Hematopoietic multipotent progenitor cell treated with erythropoietin and hydrocortisone succinate and interleukin-3 and kit ligand, for 4 days (in vitro differentiated cells): ENCODE measurements at regions not wholly inside any gene's neighbourhood (a gene's known extent, or its start where the extent isn't known, plus 50 kb on each side); places are given as distances from the start of the nearest gene placed in this dataset.

Experiments
- DNase-seq: peaks from one replicate; pipeline ENCODE4 v3.0.0-alpha.2; 2015

DNA sequence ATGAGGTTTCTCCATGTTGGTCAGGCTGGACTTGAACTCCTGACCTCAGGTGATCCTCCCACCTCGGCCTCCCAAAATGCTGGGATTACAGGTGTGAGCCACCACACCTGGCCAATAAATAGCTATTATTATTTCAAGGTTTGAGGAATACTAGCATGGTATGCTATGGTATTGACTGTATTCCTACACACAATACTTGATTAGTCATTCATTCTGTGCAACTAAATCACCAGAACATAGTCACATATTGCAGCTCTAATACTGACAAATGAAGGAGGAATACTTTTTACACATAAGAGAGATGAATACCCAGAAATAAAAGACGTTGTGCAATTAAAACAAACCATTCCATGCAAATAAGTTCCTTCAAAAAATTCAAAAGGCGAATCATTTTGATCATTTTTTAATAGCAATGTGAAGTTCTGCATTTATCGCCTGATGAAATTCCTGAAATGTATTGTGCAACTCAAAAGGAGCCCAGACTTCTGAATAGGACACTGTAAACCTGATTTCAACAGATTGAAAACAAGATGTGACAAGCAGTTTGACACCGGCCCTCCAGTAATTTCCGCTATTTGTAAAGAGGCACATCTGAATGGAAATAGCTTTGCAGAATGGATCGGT is 687.4 kb upstream of the SEMA6A start:
- no peak for DNase-seq

DNA sequence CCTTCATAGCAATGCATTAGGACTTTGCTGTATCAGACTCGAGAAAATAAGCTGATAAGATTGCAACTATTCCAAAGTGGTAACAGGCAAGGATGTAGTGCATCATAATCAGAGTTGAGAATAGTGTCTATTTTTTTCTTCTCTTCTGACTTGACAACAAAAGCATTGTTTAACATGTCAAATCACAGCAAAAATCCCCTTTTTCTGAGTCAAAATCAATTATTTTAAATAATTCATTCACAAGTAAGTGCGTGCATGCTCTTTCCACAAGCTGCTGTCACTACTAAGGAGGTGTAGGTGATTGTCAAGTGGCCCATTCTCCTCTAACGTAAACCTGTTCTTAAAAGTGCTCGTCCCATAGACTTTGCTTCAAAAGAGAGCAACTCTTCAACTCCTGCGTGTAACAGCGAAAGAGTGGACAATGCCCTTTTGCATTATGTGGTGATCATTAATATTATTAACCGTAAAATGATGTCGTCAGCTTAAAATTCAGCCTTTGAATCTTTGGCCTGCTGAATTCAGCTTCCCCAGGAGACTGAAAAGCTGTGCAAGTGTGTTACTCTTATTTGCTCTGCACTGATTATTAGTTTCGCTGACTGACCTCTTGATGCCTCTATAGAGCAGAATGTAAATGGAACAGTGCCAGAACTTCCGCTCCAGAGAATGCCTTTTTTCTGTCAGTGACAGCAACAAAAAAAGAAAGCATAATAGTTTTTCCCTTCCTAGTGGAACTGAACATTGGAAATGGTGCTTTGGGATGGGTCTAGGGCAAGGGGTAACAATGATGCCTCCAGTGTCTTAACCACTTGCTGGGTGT is 680.8 kb upstream of the SEMA6A start:
- no peak for DNase-seq

DNA sequence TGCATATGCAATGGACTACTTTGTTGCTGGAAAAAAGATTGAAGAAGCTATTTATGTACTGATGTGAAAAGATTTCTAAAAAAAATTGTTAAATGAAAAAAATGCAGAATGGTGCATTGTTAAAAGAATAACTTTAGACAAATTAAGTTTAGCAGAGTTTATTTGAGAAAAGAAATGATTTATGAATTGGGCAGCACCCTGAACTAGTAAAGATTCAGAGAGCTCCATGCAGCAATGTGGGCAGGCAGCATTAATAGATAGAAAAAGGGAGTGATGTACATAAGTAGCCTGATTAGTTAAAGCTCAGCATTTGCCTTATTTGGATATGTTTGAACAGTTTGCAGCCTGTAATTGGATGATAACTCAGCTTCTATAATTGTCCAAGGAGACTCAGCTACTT is 677.9 kb upstream of the SEMA6A start:
- DNase-seq, result no peak

DNA sequence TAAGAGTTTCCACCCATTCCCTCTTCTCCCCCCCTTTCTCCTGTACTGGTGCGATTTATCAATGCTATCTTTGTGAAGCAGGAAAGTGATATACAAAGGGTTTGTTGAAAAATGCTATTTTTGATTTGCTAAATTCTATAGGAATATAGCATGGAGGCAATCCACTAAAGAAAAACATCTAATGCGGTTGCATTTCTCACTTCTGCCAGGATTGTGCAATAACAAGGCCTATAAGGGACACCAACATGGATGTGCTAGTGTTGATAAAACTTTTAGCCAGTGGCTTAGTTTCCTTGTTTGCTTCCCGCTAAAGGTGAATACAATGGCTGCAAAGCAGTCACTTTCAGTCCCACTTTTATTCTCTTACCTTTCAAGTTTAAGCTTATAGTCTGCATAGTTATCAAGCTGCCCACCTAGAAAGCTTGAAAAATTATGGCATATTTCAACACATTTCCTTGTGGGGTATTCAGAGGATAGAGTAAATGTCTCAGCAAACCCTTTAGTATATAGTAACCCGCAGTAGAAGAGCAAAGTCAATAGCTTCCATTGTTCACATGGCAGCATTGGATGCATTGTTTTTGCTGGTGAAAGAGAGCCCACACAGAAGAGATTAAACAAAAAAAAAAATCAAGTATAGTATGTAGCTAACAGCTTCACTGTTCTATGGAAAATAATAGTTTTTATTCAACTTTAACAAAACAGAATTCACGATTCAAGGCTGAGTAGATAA is 674.6 kb upstream of the SEMA6A start:
- DNase-seq, result no peak

DNA sequence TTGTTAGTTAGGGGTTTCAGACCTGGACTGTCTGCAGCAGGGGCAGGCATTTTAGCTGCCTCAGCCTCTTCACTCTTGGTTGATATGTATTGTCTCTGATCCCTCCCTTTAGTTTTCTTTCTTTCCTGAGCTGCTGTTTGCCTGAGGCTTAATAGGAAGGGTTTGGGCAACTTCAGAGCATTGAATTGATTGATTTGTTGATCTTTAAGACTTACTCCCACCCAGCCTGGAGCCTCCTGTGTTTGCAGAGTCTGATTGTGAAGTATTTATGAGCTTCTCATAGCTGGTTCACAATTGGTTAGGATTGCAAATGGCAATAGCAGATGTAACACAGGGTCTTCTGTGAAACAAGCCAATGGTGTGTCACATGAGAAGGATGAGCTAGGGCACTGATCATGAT is 671.8 kb upstream of the SEMA6A start:
- no peak for DNase-seq

DNA sequence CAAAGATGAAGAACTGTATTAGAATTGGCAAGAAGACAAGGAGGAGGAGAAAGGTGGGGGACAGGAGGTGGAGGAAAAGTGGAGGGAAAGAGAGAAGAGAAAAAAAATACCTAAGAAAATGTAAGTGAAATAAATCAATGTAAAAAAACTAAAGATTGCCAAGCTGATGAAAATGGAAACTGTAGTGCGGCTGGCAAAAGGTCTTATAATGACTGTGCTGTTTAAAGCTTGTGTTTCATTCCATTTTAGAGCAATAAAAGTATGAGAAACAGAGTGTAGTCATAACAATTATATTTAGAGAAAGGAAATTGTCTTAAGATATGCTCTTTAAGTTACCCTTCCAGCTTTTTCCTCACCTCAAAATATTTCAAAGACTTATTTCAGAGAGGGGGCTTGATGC is 670.5 kb upstream of the SEMA6A start:
- DNase-seq, result no peak

DNA sequence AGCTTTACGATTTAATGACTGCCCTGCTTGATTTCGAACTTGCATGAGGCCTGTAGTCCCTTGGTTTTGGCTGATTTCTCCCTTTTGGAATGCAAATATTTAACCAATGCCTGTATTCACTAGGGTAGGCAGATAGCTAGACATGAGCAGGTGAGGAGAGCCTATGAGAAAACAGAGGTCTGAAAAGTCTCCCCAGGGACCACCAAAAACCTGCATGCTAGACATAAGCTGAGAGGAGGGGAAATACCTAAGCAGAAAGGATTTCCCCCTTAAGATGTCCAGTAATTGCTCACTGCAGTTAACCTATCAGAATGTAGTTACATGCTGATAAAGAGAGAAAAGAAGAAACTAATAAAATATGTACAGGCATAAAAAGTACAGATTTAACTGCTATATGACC is 667.4 kb upstream of the SEMA6A start:
- DNase-seq, result no peak

DNA sequence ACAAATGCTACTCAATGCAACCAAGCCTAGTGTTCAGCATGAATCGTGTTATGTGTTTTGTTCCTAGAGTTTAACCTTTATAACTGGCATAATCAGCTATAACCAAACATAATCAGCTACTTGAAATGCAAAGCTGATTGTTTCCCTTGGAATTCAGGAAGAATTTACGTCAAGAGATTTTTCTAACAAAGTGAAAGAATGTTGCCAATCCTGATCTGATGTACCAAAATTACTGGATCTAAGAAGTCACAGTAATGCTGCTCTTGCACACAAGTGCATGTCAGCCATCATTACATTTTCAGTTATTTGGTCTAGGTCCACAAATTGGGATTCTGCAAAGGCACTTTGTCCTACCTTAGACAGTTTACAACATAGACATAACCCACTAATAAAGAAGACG is 662.3 kb upstream of the SEMA6A start:
- no peak for DNase-seq

DNA sequence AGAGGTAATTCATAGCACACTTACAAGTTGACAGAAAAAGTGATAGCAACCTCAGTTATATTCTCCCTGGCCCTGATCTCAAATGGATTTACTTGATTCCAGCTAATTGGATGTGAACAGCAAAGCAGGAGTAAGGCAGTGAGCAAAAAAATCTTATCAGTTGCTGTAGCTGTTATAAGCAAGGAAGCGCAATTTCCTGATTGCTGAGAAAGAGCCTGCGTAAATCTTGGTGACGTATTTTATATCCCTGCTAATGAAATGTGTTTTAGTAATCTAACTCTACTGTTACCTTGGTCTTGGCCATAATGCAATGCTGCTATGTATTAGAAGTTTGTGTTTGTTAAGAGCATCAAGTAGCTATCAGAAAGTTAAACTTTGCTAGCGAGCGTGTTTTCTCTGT is 661.2 kb upstream of the SEMA6A start:
- DNase-seq, result no peak

DNA sequence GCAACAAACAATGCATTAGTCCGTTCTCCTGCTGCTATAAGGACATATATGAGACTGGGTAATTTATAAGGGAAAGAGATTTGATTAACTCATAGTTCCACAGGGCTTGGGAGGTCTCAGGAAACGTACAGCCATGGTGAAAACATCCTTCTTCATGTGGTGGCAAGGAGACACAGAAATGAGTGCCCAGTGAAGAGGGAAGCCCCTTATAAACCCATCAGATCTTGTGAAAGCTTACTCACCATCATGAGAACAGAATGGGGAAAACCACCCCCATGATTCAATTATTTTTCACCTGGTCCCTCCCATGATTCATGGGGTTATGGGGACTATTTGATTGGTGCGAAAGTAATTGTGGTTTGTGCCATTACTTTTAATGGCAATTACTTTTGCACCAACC is 655.8 kb upstream of the SEMA6A start:
- DNase-seq, result no peak

DNA sequence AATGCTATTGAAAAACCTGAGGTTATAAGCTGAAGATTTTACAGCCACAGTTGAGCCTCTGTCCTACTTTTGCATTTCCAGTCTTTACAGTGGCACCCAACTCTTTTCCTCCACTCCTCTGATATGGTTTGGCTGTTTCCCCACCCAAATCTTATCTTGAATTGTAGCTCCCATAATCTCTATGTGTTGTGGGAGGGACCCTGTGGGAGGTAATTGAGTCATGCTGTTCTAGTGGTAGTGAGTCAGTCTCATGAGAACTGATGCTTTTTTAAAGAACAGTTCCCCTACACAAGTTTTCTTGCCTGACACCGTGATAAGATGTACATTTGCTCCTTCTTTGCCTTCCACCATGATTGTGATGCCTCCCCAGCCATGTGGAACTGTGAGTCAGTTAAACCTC is 646.1 kb upstream of the SEMA6A start:
- DNase-seq, result no peak

DNA sequence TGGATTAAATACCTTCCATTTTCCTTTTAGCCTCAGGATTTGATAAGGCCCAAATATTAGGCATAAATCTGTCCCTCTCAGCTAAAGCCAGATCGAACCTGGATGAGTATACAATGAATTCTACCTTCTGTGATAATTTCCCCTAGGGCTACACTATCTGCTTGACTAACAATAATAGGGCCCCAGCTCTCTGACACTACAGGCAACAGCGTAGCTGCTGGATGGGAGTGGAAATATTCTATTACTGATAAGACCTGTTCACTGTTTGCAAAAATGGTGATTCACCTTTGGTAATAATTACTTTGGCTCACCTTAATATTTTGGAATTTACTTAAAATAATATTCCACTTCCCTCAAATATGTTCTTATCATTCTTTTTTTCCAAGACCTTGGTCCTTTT is 644.2 kb upstream of the SEMA6A start:
- DNase-seq, result no peak

DNA sequence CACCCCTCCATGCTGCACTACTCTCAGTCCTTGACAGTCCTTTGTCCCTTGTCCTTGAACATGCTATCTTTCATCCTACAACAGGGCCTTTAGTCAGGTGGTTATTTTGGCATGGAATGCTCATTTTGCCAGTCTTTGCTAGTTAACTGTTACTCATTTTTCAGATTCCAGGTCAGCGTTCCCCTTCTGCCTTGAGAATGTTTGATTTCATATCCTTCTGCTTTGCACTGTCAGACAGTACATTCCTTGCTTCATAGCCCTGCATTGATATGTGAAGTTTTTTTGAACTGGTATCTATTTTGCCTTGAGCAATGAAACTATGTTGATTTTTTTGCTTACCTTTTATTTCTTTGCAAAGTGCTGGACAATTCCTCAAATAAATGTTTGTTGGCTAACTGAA is 638.2 kb upstream of the SEMA6A start:
- no peak for DNase-seq

DNA sequence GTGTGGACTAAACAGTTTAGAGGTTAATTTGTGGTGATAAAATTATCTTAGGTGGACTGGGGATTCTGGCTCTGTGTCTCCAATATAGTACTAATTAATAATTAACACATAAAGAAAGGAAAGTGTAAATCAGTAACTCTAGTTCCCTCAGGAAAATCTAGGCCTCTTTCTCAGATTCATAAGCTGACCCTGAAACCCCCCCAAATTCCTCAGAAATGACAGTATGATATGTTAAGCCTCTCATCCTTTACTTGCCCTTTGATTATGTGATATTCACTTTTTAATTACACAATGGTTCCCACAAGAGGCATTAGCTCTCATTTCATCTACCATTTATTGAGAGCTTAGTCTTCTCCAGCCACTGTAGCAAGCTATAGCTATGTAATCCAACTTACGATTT is 636.2 kb upstream of the SEMA6A start:
- DNase-seq, result no peak

DNA sequence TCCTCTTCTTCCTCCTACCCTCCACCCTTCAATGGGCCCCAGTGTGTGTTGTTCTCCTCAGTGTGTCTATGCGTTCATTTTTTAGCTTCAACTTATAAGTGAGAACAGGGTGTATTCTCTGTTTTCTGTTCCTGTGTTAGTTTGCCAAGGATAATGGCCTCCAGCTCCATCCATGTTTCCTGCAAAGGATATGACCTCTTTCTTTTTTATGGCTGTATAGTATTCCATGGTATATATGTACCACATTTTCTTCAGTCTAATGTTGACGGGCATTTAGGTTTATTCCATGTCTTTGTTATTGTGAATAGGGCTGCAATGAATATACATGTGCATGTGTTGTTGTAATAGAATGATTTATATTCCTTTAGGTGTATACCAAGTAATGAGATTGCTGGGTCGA is 634.9 kb upstream of the SEMA6A start:
- DNase-seq, result no peak

DNA sequence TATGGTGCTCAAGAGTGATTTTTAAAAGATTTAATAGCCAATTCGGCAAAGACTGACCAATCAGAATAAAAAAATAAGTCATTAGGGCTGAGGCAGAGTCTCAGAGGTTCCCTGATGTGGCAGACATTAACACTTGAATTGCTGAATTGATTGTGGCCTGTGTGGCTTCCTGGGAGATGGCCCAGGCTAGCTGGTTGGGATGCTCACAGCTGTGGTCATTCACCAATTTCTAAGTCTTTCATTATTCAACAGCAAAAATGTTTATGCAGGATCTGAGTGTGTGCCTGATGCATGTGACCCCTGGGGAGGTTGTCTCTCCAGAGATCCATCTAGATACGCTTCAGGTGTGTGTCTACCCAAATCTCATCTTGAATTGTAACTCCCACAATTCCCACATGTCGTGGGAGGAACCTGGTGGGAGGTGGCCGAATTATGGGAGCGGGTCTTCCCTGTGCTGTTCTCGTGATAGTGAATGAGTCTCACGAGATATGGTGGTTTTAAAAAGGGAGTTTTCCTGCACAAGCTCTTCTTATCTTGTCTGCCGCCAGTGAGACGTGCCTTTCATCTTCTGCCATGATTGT is 632.6 kb upstream of the SEMA6A start:
- no peak for DNase-seq

DNA sequence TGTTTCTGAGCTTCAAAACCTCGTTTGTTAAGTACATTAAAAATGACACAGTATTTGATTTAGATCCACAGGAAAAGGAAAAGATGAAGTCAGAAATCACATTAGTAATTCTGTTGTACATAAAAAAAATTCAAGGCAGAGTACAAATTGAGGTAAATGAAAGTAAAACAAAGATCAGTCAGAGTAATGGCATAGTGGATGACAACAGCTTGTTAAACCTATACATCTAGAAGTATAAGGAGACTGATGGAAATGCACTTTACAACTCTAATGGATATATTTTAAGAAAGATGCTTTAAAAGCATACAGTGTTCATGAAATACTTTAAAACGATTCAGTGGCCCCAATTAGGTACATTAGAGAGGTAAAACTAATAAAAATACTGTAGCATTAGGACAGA is 631.3 kb upstream of the SEMA6A start:
- no peak for DNase-seq

DNA sequence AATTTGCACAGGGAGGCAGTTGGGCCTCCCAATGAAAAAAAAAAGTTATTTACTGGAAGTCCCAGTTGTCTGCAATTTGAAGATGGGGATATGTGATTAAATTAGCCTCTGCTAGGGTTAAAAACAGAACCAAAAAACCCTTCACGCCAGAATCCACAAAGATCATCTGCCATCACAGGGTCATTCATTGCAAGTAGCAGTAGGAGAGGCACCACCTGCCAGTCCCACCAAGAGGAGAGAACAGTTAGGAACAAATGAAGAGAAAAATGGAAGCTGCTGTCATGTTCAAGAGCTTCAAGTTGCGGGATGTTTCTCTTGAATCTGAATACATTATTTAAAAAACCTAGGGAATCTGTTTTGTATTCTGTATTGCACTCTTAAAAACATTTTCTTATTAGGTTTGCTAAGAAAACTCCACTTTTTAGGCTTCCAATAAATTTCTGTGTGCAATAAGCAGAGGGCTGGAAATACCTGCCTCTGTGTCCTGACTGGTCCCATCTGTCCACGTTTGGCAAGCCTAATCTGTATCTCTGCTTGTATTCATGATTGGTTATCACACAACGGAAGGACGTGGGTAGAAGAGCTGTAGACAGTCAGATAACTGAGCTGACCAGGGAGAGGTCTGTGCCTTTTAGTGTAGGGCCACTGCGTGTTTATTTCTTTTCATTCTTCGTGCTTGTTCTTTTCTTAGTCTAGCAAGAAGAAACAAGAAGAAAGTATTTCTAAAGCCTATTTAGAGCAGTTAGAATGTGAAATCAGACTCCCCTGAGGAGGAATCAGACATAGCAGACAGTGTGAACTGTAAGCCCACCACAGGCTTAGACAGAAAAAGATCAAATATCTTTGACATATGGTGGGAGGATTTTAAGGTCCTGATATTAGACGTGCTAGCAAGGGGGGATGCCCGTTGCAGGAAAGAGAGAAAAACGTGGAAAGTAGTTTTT is 630.6 kb upstream of the SEMA6A start:
- no peak for DNase-seq

DNA sequence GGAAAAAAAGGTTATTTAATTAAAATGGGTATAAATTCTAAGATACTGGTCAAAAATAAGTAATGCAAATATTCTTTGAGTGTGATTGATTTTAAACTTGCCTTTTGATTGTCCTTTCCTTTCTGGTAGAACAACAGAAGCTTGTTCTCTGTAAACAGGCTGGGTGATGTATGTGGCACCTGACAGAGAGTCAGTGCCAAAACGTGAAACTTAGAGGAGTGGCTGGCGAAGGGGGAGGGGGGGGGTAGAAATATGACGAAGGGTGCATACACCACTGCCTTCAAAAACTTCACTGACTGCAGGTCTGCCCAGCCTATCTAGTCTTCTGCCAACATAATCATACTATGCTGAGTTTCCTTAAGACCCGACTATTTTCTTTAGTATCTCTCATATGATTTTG is 629.8 kb upstream of the SEMA6A start:
- DNase-seq, result no peak

DNA sequence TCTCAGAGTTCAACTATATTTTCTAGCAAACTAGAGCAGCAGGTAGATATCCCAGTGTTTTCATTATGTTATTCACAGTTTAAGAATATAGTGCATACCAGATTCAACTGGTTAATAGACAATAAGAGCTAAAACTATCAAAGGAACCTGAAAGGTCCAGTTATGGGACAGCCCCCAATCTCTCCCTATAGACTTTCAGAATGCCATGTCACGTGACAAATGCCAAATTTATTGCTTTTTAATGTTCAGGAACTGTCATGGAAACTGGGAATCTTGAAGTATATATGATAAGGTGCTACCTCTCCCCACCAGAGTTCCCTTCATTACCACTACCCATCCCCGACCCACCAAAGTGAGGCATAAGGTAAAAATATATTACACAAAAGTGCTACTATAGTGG is 629.0 kb upstream of the SEMA6A start:
- no peak for DNase-seq

DNA sequence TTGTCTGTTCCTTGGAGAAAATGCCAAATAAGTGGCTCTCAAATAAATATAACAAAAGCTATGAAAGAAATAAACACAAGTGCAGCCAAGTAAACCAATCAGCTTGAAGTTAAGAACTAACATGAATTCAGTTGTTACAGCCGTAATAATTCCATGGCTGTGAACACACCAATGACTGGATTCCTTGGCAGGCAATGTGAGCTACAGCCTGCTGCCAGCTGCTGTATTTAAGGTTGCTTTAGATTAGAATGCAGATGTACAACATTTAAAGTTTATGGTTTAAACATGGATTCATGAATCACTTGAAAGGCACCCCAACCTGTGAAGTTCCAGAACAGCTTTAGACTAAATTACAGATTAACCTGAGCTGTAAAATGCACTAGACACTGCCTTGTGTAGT is 626.4 kb upstream of the SEMA6A start:
- no peak for DNase-seq

DNA sequence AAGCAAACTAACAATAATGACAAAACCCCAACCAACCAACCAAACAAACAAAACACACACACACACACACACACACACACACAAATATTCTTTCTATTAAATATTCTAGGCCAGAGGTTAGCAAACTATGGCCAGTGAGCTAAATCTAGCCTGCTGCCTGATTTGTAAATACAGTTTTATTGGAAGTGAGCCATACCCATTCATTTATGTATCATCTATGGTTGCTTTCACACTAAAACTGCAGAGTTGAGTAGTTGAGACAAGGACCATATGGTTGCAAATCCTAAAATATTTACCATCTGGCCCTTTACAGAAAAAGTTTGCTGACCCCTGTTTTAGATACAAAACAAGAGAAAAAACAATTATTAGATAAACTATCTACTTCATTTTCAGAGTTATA is 620.5 kb upstream of the SEMA6A start:
- DNase-seq, result no peak

DNA sequence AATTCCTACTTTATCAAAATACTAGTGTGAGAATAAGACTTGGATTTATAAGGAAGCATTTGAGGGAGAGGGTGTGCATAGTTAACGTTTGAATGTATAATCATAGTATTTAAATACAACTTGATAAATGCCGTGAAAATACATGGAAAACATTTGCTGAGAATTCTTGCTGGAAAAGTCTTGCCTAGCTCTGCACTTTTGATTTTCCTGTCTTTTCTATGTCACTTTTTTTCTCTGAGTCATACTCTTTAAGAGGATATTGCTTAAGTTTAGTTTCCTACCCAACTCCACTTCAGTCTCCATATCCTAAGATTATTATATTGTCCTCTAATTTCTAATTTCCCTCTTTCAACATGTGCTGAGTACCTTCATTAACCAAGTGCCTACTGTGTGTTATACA is 616.6 kb upstream of the SEMA6A start:
- no peak for DNase-seq
